Right atrium auricular region (tissue), 2 donors: ENCODE measurements at regions not wholly inside any gene's neighbourhood (a gene's known extent, or its start where the extent isn't known, plus 50 kb on each side); places are given as distances from the start of the nearest gene placed in this dataset.

Source experiments
- DNase-seq: peaks from one replicate; pipeline ENCODE4 v3.0.0-alpha.2; 2019; ENCODE audit warnings: low spot score
- H3K27ac ChIP-seq, 2 donors: fragments of 200-600 bp; sonication (generic); 1 replicate in 1 of 2; 2 replicates in 1 of 2; pipeline ENCODE4 v1.5.1; 2016 to 2019
- H3K27me3 ChIP-seq, 2 donors: fragments of 200-600 bp; sonication (generic); one replicate each; pipeline versions ENCODE4 v1.5.1 to v1.6.0; 2017 to 2019
- H3K36me3 ChIP-seq: fragments of 200-600 bp; sonication (generic); one replicate; pipeline ENCODE4 v1.5.1; 2016
- H3K4me1 ChIP-seq, 2 donors: fragments of 200-600 bp; sonication (generic); one replicate each; pipeline versions ENCODE4 v1.5.1 to v1.6.0; 2017 to 2019
- H3K4me3 ChIP-seq, 2 donors: fragments of 200-600 bp; sonication (generic); 1 replicate in 1 of 2; 2 replicates in 1 of 2; pipeline ENCODE4 v1.5.1; 2017 to 2019; ENCODE audit warnings: mild to moderate bottlenecking in 1 of 2, moderate library complexity in 1 of 2
- H3K9me3 ChIP-seq, 2 donors: fragments of 200-600 bp; sonication (generic); one replicate each; pipeline ENCODE4 v1.5.1; 2019
- CTCF ChIP-seq, 2 donors: fragments of 200-600 bp; sonication (generic); IDR thresholded peaks; one replicate each; pipeline ENCODE4 v1.5.1; 2019; ENCODE audit warnings: antibody characterized with exemption in 2 of 2

GRCh38 chr3:130627882-130628281, 110.9 kb downstream of the COL6A6 start:
- no peak for DNase-seq
- TF ChIP-seq CTCF (IDR thresholded peaks at IDR 0.05): no peak

More at GRCh38 chr3:130627882-130628281, 110.9 kb downstream of the COL6A6 start:
- Histone ChIP-seq H3K4me3 (no peak overlapping the region), H3K9me3 (no peaks in the 10 kb centered on the region), H3K36me3 (no peaks in the 10 kb centered on the region), H3K4me1 (no peaks in the 10 kb centered on the region), H3K27ac (no peak overlapping the region), H3K27me3 (no peaks in the 10 kb centered on the region)
